GM10248 (cell line): ENCODE measurements at regions not wholly inside any gene's neighbourhood (a gene's known extent, or its start where the extent isn't known, plus 50 kb on each side); places are given as distances from the start of the nearest gene placed in this dataset.

Experiments used
- CTCF ChIA-PET: fragments of 300-600 bp; sonication (Branson Sonifier 250); formaldehyde crosslinking; extraction: SDS; loops from one replicate; lab custom pipeline; 2021; ENCODE audit warnings: antibody characterized with exemption; lab: Yijun Ruan, JAX
- POLR2A ChIA-PET: fragments of 350-650 bp; sonication (Branson Sonifier 250); formaldehyde crosslinking; extraction: SDS; loops from one replicate; lab custom pipeline; 2020; ENCODE audit warnings: antibody characterized with exemption; lab: Yijun Ruan, JAX
- DNase-seq: peaks from one replicate; pipeline ENCODE4 v3.0.0; 2012; ENCODE audit errors: extremely low spot score
- CTCF ChIP-seq: IDR thresholded peaks from 2 replicates; pipeline ENCODE4 v1.5.1; 2012; ENCODE audit warnings: mild to moderate bottlenecking, low read depth; ENCODE audit errors: extremely low read depth, missing control alignments, control extremely low read depth

- CTCF ChIA-PET, result interaction anchor here (1.0 to 1.4 kb wide), 4 partner anchors 12 to 688 kb away, joined by 3 read pairs; no protein-coding TSS in a partner anchor
- no peak for DNase-seq
- POLR2A ChIA-PET, result no interaction called here
- TF ChIP-seq CTCF, result no peak
Observed at GRCh38 chr17:68707031-68707430, 105.9 kb upstream of the FAM20A start.

GRCh38 chr17:68706356-68706920 is 105.3 kb upstream of the FAM20A start:
- ChIA-PET CTCF (interaction anchor here (1.1 to 1.4 kb wide), 4 partner anchors 10 to 688 kb away, joined by 3 to 4 read pairs (median 3); no protein-coding TSS in a partner anchor), POLR2A (no interaction called here)
- TF ChIP-seq CTCF, result no peak
- DNase-seq, result no peak

GRCh38 chr17:68705714-68706076 is 104.5 kb upstream of the FAM20A start:
- TF ChIP-seq CTCF, result no peak
- ChIA-PET POLR2A (no interaction called here), CTCF (interaction anchor here (1.3 kb wide), 1 partner anchor 9 kb away, joined by 4 read pairs; no protein-coding TSS in a partner anchor)
- DNase-seq, result no peak

GRCh38 chr17:68704871-68705713 is 103.9 kb upstream of the FAM20A start:
- TF ChIP-seq CTCF, result no peak
- ChIA-PET POLR2A (no interaction called here), CTCF (interaction anchor here (1.3 kb wide), 1 partner anchor 8 kb away, joined by 4 read pairs; no protein-coding TSS in a partner anchor)
- no peak for DNase-seq

- no peak for DNase-seq
- CTCF ChIA-PET, result interaction anchor here (1.3 to 2.6 kb wide), 2 partner anchors 10 to 15 kb away, joined by 3 to 8 read pairs; no protein-coding TSS in a partner anchor
- no peak for TF ChIP-seq CTCF
- POLR2A ChIA-PET, result no interaction called here
Observed at GRCh38 chr17:68701046-68701445, 99.9 kb upstream of the FAM20A start.

GRCh38 chr17:68700421-68700820 is 99.3 kb upstream of the FAM20A start:
- POLR2A ChIA-PET, result no interaction called here
- TF ChIP-seq CTCF, result no peak
- CTCF ChIA-PET, result interaction anchor here (2.6 kb wide), 1 partner anchor 15 kb away, joined by 8 read pairs; no protein-coding TSS in a partner anchor
- DNase-seq, result no peak
